Muscle layer of duodenum (tissue), 2 donors: ENCODE measurements at regions not wholly inside any gene's neighbourhood (a gene's known extent, or its start where the extent isn't known, plus 50 kb on each side); places are given as distances from the start of the nearest gene placed in this dataset.
"Not testable (repeated sequence)": the region's sequence is repeated elsewhere in the genome, so short reads cannot be mapped to it uniquely, and the experiment has no call there.

Experiments
- H3K27ac ChIP-seq: one replicate; pipeline ENCODE4 v1.7.0; 2013; ENCODE audit warnings: mild to moderate bottlenecking, low read length
- H3K27me3 ChIP-seq: one replicate; pipeline ENCODE4 v1.7.0; 2013; ENCODE audit warnings: low read depth, mild to moderate bottlenecking, control low read depth, low read length
- H3K36me3 ChIP-seq, 2 donors: one replicate each; pipeline ENCODE4 v1.7.0; 2013; ENCODE audit warnings: low read length in 2 of 2, control low read depth in 1 of 2, mild to moderate bottlenecking in 1 of 2; ENCODE audit not compliant: insufficient read depth in 2 of 2, control insufficient read depth in 1 of 2
- H3K4me1 ChIP-seq, 2 donors: one replicate each; pipeline ENCODE4 v1.7.0; 2013; ENCODE audit warnings: low read length in 2 of 2, mild to moderate bottlenecking in 2 of 2, control low read depth in 1 of 2, moderate library complexity in 1 of 2; ENCODE audit not compliant: insufficient read depth in 2 of 2, control insufficient read depth in 1 of 2
- H3K4me3 ChIP-seq, 2 donors: one replicate each; pipeline ENCODE4 v1.7.0; 2013; ENCODE audit warnings: low read length in 2 of 2, low read depth in 1 of 2, mild to moderate bottlenecking in 1 of 2
- H3K9me3 ChIP-seq, 2 donors: one replicate each; pipeline ENCODE4 v1.7.0; 2013; ENCODE audit warnings: low read length in 2 of 2, control low read depth in 1 of 2, mild to moderate bottlenecking in 1 of 2; ENCODE audit not compliant: control insufficient read depth in 1 of 2
- donor health status: healthy.

GRCh38 chr10:47164126-47164799 is 135.7 kb upstream of the GDF10 start:
- Histone ChIP-seq H3K4me3 (no peak overlapping the region), H3K27me3 (no peaks in the 10 kb centered on the region), H3K4me1 (peaks cover 0 to 18% of the 10 kb centered on the region in 2 donors), H3K36me3 (no peaks in the 10 kb centered on the region), H3K27ac (no peak overlapping the region), H3K9me3 (no peaks in the 10 kb centered on the region)

GRCh38 chr10:47164800-47165128 is 135.2 kb upstream of the GDF10 start:
- Histone ChIP-seq H3K36me3 (no peaks in the 10 kb centered on the region), H3K9me3 (no peaks in the 10 kb centered on the region), H3K27me3 (no peaks in the 10 kb centered on the region), H3K4me1 (peaks cover 0 to 18% of the 10 kb centered on the region in 2 donors), H3K27ac (no peak overlapping the region), H3K4me3 (no peak overlapping the region)

DNA sequence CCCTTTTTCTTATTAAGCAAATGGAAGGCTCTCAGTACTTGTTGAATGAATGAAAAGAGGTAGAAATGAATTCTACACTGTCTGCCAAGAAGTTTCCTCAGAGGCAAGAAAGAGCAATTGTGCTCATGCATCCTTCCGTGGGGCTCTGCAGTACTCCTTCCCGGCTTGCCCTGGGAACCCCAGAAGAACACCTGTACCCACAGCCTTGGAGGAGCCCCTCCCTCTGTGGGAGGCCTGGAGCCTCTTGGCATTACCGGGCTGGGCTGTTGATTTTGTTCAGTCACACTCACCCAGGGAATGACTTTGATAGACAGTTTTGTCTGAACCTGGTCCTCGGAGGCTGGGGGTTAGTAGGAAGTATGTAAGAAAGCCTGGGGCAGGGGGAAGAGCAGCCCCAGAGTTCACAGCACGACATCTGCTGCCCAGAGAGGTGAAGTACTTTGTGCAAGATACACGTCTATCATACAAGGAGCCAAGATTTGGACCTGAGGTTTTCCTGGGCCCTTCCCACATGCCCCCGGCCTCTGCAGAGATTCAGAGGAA is 134.8 kb upstream of the GDF10 start:
- Histone ChIP-seq H3K9me3 (no peaks in the 10 kb centered on the region), H3K27ac (peak overlapping the region; percentile 53), H3K36me3 (no peaks in the 10 kb centered on the region), H3K4me3 (peak overlapping the region; percentile 34 to 49), H3K4me1 (peaks cover 0 to 17% of the 10 kb centered on the region in 2 donors), H3K27me3 (no peaks in the 10 kb centered on the region)

DNA sequence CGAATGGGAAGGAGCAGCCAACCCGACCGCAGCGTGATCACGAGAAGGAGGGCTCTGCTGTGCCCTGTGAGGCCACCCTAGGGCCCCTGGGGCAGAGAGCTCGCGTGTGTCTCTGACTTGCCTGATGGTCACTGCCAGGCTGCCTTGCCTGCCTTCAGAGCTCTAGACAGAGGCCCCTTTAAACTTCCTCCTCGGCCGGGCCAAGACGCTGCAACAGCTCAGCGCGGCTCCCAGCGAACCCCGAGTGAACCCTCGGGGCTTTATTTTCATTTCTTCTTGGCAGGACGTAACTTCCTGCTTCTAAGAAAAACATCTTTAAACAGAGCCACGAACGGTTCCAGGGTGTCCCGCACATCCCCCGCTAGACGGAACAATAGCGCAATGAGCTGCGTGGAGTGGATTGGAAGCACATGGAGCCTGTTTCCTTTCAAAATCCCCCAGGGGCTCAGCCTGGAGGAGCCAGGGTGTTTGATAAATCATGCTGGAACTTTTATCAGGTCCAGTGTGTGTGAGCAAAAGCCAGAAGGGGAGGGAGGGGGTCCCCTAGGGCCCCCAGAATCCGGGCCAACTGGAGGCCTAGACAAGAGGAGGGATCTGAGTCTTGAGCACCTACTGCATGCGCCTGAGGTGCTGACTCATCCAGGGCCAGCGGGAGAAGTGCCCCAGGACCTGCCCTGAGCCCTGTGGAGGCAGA is 134.1 kb upstream of the GDF10 start:
- Histone ChIP-seq H3K4me1 (peaks cover 0 to 11% of the 10 kb centered on the region in 2 donors), H3K9me3 (no peaks in the 10 kb centered on the region), H3K4me3 (peak overlapping the region; percentile 34 to 49), H3K27ac (peak overlapping the region; percentile 53), H3K27me3 (no peaks in the 10 kb centered on the region), H3K36me3 (no peaks in the 10 kb centered on the region)

DNA sequence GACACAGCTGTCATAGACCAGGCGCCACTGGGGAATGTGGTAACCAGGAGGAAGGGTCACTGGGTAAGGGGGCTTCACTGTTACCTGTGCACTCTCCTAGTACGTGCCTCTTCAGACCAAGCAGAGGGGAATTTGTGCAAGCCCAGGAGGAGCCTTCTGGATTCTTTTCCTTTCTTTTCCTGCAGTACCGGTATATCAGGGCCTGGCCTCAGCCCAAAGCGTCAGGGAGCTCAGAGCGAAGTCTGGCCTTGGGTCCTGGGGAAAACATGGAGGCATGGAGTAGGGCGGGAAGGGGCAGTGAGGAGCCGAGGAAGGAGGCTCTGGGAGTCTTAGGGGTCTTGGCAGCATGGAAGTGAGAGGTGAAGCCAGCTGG is 133.6 kb upstream of the GDF10 start:
- Histone ChIP-seq H3K27me3 (no peaks in the 10 kb centered on the region), H3K36me3 (no peaks in the 10 kb centered on the region), H3K4me3 (peak overlapping the region in 1 of 2 donors; percentile 34), H3K9me3 (no peaks in the 10 kb centered on the region), H3K27ac (no peak overlapping the region), H3K4me1 (peaks cover 0 to 10% of the 10 kb centered on the region in 2 donors)

- H3K9me3 ChIP-seq, H3K36me3 ChIP-seq, H3K4me3 ChIP-seq, H3K27me3 ChIP-seq, H3K27ac ChIP-seq: not testable (repeated sequence)
- H3K4me1 ChIP-seq = peaks cover 0 to 10% of the 10 kb centered on the region in 2 donors
These were observed 133.0 kb upstream of the GDF10 start for GRCh38 chr10:47166808-47167581.

DNA sequence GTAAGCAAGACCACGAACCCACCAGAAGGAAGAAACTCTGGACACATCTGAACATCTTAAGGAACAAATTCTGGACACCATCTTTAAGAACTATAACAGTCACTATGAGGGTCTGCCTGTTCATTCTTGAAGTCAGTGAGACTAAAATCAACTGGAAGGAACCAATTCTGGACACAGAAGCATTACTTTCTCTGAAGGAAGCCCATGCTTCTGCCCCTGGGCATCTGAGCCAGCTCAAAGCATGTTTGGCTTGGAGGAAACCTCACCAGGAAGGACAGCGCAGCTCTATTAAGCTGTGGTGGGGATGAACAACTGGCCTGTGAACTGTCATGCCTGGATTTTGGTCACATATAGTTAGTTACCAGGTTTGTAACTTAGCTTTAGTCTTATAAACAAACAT is 132.4 kb upstream of the GDF10 start:
- H3K4me1 ChIP-seq = peaks cover 0 to 10% of the 10 kb centered on the region in 2 donors
- no peaks in the 10 kb centered on the region for H3K27me3 ChIP-seq
- no peak overlapping the region for H3K4me3 ChIP-seq
- no peaks in the 10 kb centered on the region for H3K36me3 ChIP-seq
- H3K9me3 ChIP-seq = no peaks in the 10 kb centered on the region
- H3K27ac ChIP-seq = no peak overlapping the region

- Histone ChIP-seq H3K9me3 (no peaks in the 10 kb centered on the region), H3K36me3 (no peaks in the 10 kb centered on the region), H3K4me3 (no peak overlapping the region), H3K4me1 (peaks cover 0 to 10% of the 10 kb centered on the region in 2 donors), H3K27me3 (no peaks in the 10 kb centered on the region), H3K27ac (no peak overlapping the region)
These were observed 130.4 kb upstream of the GDF10 start for GRCh38 chr10:47169581-47169980.

DNA sequence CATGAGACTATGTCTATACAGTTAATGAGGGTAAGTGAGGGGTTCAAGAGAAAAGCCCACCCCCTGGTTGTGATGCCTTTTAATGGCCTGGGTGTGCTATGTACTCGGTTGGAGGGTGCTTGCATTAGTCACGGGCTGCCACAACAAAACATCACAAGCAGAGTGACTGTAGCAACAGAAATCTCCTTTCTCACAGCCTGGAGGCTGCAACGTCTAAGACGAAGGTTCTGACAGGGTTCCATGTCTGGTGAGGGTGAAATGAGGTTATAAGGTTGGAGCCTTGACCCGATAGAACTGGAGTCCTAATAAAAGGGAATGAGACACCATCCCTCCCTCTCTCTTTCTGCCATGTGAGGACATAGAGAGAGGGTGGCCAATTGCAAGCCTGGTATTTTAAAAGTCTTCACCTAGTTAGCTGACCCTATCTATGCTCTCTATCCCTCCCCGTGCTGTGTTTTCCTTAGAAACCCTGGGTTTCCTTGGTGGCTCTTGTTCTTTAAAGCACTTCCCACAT is 126.0 kb upstream of the GDF10 start:
- Histone ChIP-seq H3K9me3 (no peaks in the 10 kb centered on the region), H3K27ac (no peak overlapping the region), H3K27me3 (no peaks in the 10 kb centered on the region), H3K36me3 (no peaks in the 10 kb centered on the region), H3K4me1 (peaks cover 0 to 4% of the 10 kb centered on the region in 2 donors), H3K4me3 (no peak overlapping the region)

DNA sequence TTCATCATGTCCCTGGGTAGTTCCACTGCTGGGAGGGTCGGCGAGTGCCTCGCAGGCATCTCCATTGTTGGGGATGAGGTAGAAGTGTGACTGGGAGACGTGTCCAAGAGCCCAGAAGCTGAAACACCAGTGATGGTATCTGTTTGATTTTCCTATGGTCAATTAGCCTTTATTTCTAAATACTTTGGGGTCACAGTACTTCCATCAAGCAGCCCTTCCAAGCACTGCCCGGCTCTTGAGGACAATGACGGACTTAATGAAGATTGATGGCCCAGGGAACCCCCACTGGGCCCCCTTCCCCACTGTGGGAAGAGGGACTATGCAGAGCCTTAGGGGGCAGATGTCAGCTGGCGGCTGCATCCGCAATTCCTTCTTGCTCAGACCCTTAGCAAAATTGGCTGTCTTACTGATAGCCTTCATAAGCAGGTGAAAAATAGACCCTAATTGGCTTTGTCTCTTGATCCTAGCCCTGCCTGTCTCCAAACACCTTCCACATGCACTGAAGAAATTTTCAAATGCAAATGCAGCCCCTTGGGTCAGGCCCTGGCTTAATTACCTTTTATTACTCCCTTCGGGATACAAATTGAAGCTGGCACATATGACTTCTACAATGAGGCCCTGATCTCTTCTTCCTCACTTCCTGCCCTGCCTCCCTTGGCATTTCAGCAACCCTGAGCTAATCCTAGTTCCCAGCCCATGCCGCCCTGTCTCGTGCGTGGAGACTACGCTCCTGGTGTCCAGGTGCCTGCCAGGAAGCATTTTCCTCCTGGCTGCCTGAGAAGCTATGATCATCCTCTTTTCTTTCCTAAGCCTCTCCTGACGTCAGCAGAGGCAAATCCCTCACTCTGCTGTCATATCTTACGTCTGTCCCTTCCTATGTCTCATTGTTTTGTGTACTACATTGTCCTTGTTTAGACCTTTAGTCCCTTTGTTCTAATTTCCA is 124.5 kb upstream of the GDF10 start:
- Histone ChIP-seq H3K27me3 (no peaks in the 10 kb centered on the region), H3K36me3 (no peaks in the 10 kb centered on the region), H3K4me3 (no peak overlapping the region), H3K4me1 (peaks cover 0 to 4% of the 10 kb centered on the region in 2 donors), H3K27ac (no peak overlapping the region), H3K9me3 (no peaks in the 10 kb centered on the region)
